Globus pallidus (tissue), 1 donor: ENCODE measurements at regions not wholly inside any gene's neighbourhood (a gene's known extent, or its start where the extent isn't known, plus 50 kb on each side); places are given as distances from the start of the nearest gene placed in this dataset.

Experiments
- DNase-seq: peaks from one replicate; pipeline ENCODE4 v3.0.0-alpha.2; 2015; ENCODE audit warnings: low spot score

DNA sequence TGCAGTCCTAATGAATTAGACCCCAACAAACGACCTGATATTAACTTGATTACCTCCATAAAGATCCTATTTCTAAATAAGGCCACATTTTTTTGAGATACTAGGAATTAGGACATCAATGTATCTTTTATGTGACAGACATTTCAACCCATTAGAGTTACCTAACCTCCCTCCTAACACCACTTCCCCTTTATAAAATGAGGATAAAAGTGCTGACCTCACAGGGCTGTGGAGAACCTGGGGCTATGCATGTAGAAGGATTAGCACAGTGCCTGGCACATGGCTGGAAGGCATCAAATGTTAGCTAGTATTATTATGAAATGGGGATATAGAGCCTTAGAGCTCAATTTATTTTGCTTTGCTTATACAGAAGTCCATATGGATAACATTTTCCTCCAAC, 53.5 kb upstream of the LRRN1 start:
- no peak for DNase-seq

DNA sequence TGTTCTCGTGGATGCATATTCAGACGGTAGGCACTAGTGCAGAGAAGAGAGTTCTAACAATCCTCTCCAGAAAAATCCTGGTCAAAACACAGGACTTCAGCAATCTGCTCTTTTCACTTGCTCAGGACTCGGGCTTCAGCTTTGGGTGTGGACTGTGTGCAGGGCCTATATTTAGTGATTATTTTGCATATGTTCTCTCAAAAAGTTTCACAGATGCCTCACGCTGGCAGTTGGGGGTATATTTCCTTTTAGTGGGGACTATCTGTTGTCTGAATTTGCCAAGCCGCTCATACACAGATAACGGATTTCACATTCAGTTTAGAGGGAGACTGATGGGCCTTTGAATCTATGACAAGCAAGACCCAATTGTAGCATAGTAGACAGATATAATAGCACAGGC, 54.4 kb upstream of the LRRN1 start:
- DNase-seq: no peak

GRCh38 chr3:3743754-3744153, 55.5 kb upstream of the LRRN1 start:
- no peak for DNase-seq

DNA sequence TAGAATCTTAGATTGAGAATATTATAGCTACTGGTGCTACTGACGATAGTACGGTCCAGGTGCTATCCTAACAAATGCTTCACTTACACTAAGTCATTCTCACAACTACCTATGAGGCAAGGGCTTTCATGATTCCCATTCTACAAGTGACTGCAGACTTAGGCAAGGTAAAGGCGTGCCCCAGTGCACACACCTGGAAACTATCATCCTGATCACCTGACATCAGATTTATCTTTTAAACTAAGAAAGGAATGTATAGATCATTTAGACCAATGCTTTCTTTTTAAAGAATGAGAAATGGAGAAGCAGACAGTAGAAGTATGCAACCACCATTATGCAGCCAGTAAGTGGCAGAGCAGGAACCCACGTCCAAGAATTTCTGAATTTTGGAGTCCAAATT, 59.2 kb upstream of the LRRN1 start:
- no peak for DNase-seq

GRCh38 chr3:3739330-3740060, 59.7 kb upstream of the LRRN1 start:
- DNase-seq: no peak

DNA sequence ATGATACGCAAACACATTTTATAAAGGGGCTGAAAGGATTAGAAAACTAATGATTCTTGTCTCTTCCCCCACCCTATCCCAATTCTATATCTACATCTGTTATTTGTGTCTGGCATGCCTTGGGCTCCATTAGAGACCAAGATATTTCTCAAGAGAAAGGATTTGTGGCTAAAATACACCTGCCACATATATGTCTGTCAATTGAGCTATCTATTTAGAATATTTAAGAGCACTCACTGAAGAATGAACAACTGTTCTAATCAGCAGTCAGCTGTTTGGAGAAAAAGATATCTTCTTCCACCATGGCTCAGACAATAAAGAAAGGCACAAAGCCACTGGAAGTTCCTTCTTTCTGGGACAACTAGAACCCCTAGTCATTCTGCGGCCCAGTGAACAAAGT, 61.7 kb upstream of the LRRN1 start:
- DNase-seq: no peak

GRCh38 chr3:3735919-3736318, 63.3 kb upstream of the LRRN1 start:
- DNase-seq: no peak

- DNase-seq: no peak
Measured at GRCh38 chr3:3734881-3735280, 64.3 kb upstream of the LRRN1 start.

DNA sequence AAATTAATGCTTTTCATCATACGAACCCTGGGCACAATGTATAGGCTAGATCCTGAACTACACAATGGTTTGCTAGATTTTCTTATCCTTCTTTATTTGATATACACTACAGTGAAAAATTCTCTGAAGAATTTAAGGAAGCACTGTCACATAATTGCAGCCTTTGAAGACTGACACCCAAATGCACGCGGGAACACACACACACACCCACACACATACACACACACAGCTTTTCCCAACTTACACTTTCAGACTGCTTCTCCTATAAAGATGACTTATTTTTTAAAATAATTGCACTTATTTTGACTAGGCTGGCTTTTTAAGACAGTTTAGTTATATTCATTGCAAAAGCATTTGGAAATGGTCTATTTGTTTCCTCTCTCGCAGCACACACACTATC, 70.0 kb upstream of the LRRN1 start:
- no peak for DNase-seq

GRCh38 chr3:3726549-3726948, 72.7 kb upstream of the LRRN1 start:
- no peak for DNase-seq

DNA sequence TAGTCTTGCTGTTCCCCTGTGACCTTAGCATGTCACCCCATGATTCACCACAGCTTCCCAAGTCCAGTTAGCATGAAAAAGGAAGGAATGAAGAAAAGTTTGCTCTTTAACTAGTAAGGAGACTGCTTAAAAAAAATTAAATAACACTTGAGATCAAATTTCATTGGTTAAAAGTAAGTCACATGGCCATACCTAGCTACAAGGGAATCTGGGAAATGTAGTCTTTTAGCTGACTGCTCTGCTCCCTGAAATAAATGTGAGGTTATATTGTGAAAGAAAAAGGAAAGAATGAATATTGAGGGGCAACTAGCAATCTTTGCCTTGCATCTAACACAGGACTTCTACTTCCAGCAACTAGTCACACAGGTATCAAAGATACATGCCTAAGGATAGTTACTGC, 84.7 kb upstream of the LRRN1 start:
- DNase-seq: no peak

GRCh38 chr3:3712971-3713370, 86.3 kb upstream of the LRRN1 start:
- DNase-seq: no peak

- no peak for DNase-seq
Measured at GRCh38 chr3:3708769-3709115, 90.5 kb upstream of the LRRN1 start.

- DNase-seq: no peak
Measured at GRCh38 chr3:3707858-3708768, 91.1 kb upstream of the LRRN1 start.

DNA sequence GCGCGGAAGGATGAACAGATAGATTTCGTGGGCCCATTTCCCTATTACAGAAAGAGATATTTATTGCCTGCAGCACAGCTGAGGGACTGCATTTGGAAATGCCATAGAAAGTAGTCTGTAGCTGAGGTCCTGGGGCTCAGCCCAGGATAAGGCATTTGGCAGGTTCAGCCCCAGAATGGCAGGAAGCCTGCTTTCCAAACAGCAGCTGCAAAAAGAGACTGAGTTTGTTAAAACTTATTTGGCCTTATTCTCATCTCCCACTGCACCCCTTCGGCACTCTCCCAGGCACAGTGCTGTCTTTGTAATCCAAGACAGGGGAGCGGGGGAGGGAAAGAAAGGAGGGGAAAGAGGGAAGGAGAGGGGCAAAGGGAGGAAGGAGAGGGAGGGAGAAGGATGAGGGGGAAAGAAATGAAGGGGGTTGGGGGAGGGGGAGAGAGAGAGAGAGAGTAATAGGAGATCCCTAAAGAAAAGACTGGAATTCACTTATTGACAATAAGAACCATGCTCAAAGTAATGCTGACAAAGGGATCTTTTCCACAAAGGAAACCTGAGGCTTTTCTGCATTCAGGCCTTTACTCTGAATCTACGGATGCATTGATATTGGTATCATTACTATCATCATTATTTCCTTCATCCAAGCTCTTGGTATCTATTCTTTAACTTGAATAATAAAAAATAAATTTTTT, 94.0 kb upstream of the LRRN1 start:
- DNase-seq: peak; percentile 73

DNA sequence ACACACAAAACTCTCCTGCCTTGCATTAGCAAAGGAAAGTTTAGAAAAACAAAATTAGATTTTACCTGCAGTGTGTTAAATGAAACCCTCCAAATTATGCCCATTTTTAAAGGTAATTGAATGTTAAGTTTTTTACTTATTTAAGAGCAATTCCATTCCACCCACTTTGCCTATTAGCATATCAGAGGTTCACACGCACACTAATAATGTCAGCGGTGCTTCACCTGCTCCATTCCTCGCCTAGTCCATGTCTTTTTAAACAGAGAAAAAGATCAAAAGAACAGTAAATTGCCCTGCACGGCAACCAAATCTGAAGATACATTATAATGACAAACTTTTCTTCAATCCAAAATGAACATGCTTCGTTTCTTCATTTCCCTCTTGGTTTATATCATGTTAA, 97.3 kb upstream of the LRRN1 start:
- no peak for DNase-seq

- no peak for DNase-seq
Measured at GRCh38 chr3:3699816-3700633, 99.2 kb upstream of the LRRN1 start.

- no peak for DNase-seq
Measured at GRCh38 chr3:3699407-3699806, 99.8 kb upstream of the LRRN1 start.

- no peak for DNase-seq
Measured at GRCh38 chr3:3696345-3696744, 102.9 kb upstream of the LRRN1 start.

- DNase-seq: no peak
Measured at GRCh38 chr3:3693593-3693992, 105.6 kb upstream of the LRRN1 start.

GRCh38 chr3:3689601-3690375, 109.4 kb upstream of the LRRN1 start:
- no peak for DNase-seq
